ENCODE measurements at regions not wholly inside any gene's neighbourhood (a gene's known extent, or its start where the extent isn't known, plus 50 kb on each side); places are given as distances from the start of the nearest gene placed in this dataset.

DNA sequence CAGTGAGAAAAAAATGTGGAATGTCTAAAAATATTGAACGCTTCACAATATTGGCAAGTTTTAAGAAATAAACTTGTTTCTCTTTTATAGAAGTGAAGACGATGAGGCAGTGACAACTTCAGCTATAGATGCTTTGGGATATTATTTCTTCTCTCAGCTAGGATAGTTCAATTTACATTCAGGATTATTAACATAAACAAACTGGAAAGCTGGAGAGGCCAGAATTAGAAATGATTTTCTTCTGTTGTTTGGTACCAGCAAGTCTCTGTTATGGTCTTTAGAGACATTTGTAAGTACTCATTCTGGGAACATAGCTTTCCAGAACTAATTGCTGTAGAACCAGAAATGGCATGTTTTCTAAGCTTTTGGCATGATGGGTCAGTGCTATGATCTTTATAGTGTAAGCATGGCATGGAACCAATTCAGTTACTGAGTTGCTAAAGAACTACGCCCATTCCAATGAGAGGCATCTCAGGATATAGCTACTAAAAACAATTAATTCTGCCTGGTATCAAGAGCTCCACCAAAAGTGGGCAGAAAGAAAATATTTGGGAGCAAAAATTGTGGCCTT lies 599.5 kb upstream of the B3GALT2 start:
- DNase-seq (ENCODE audit: low spot score), result no peak

GRCh38 chr1:193774536-193775323 lies 588.3 kb upstream of the B3GALT2 start:
- no peak for DNase-seq (ENCODE audit: low spot score)

- no peak for DNase-seq (ENCODE audit: low spot score)
Observed at GRCh38 chr1:193771596-193771995, 585.2 kb upstream of the B3GALT2 start.

GRCh38 chr1:193769651-193770050 lies 583.2 kb upstream of the B3GALT2 start:
- DNase-seq (ENCODE audit: low spot score), result no peak

DNA sequence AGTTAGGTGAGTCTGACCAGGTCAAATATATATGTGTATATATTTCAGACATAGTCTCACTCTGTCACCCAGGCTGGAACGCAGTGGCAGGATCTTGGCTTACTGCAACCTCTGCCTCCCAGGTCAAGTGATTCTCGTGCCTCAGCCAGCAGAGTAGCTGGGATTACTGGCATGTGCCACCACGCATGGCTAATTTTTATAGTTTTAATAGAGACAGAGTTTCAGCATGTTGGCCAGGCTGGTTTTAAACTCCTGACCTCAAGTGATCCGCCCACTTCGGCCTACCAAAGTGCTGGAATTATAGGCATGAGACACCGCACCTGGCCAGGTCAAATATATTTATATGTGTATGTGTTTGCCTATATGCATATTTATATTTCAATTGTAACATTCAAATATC lies 581.5 kb upstream of the B3GALT2 start:
- no peak for DNase-seq (ENCODE audit: low spot score)

GRCh38 chr1:193766329-193766728 lies 579.9 kb upstream of the B3GALT2 start:
- no peak for DNase-seq (ENCODE audit: low spot score)

GRCh38 chr1:193763266-193763665 lies 576.9 kb upstream of the B3GALT2 start:
- DNase-seq (ENCODE audit: low spot score), result no peak

- no peak for DNase-seq (ENCODE audit: low spot score)
Observed at GRCh38 chr1:193762236-193762635, 575.8 kb upstream of the B3GALT2 start.

DNA sequence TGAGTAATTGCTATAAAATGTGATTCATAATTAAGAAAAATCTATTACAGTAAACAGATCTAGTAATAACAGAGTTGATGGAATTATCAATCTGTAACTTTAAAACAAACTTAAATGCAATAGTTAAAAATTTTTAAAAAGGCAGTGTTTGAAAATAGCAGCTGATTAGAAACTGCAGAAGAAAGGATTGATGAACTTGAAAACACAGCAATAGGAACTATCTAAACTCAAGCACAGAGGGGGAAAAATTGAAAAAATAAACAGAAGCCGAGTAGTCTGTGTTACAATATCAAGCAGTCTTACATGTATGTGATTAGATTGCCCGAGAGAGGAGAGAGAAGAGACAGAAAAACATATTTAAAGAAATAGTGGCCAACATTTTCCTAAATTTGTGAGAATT lies 569.0 kb upstream of the B3GALT2 start:
- no peak for DNase-seq (ENCODE audit: low spot score)

- no peak for DNase-seq (ENCODE audit: low spot score)
Observed at GRCh38 chr1:193754732-193755427, 568.5 kb upstream of the B3GALT2 start.

DNA sequence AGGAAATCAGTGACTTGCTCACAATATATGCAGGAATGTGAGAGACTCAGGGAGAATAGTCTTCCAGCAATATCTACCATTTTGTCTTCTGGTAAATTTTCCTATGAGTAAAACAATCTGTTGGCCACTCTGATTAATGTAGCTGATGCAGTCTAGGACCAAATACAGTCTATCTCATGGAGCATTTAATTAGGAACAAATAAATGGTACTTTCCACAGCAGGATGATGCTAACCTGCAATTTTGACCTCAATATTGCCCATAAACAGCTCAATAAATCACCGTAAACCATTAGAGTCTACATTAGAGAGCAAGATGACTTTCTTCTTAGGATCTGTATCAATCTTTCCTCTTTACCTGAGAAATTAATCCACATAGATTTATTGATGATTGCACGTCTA lies 567.7 kb upstream of the B3GALT2 start:
- no peak for DNase-seq (ENCODE audit: low spot score)

DNA sequence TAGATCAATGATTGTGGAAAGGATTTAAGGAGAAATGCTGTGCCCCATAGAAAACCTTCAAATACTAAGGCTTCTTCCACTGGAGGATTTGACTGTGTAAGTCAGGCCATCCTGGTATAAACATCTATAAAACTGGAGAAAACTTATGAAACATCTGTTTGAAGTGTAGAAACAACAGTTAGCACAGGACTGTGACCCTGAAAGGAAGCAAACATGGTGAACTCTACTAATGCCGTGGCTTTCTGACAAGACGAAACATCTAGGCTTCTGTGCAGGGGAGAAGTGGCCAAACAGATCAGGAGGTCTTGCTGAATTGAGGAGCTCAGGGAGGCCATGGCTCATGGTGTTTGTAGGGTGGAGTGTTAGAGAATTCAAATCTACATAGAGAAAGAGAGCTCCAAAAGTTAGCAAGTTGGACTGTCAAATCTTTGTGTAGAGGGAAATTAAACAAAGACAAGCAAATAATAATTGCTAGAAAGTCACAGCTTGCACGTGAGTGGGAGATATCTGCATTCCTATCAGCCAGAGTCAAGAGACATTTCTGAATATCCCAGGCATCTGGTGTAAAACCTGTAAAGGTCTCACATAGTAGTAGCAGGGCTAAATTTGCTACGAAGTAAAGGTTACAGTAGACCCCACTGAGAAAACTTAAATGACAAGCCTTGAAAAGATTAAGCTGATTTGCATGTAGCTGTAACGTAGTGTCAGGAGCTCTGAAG lies 566.8 kb upstream of the B3GALT2 start:
- no peak for DNase-seq (ENCODE audit: low spot score)

DNA sequence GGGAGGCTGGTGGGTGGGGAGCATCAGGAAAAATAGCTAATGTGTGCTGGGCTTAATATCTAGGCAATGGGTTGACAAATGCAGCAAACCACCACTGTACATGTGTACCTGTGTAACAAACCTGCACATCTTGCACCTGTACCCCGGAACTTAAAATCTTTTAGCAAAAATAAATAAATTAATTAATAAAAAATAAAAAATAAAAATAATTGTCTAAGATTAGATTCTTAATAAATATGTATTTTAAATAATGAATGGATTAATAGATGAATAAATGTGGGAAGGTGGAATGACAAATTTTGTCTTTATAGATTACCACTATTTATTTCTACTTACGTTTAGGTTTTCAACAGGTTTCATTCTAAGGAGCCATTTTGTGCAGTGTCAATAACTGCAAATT lies 563.5 kb upstream of the B3GALT2 start:
- no peak for DNase-seq (ENCODE audit: low spot score)

DNA sequence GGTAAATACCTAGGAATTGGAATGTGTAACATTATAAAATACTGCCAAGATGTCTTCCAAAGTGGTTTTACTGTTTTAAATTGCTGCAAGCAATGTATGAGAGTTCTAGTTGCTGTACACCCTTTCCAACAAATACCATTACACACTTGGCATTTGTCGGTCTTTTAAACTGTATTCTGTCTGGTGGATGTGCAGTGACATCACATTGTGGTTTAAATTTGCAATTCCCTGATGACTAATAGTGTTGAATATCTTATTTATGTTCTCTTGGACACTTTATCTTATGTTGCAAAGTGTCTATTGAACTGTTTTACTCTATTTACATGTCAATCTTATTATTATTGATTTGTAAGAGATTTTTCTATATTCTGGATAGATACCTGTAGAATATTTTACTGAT lies 561.2 kb upstream of the B3GALT2 start:
- DNase-seq (ENCODE audit: low spot score), result no peak

- DNase-seq (ENCODE audit: low spot score), result no peak
Observed at GRCh38 chr1:193741228-193741627, 554.8 kb upstream of the B3GALT2 start.

- no peak for DNase-seq (ENCODE audit: low spot score)
Observed at GRCh38 chr1:193740762-193741161, 554.3 kb upstream of the B3GALT2 start.

GRCh38 chr1:193736507-193736906 lies 550.1 kb upstream of the B3GALT2 start:
- no peak for DNase-seq (ENCODE audit: low spot score)

GRCh38 chr1:193733674-193734073 lies 547.3 kb upstream of the B3GALT2 start:
- DNase-seq (ENCODE audit: low spot score), result no peak

GRCh38 chr1:193730017-193730416 lies 543.6 kb upstream of the B3GALT2 start:
- DNase-seq (ENCODE audit: low spot score), result no peak

DNA sequence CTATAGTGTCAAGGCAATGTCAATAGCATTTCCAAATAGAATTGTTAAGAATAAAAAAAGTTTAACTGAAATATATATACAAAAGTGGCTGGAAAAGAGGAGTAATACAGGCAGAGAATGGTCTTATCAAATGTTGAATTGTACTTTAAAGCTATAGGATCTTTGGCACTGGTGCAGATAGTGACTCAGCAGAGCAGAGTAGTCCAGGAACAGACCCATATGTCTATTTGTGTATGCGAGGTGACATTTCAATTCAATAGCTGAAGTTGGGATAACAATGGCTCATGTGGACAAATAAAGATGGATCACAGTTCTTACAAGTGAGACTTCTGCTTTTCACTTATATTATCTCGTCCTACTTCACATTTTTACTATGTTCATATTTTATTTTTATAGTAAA lies 543.0 kb upstream of the B3GALT2 start:
- no peak for DNase-seq (ENCODE audit: low spot score)

DNA sequence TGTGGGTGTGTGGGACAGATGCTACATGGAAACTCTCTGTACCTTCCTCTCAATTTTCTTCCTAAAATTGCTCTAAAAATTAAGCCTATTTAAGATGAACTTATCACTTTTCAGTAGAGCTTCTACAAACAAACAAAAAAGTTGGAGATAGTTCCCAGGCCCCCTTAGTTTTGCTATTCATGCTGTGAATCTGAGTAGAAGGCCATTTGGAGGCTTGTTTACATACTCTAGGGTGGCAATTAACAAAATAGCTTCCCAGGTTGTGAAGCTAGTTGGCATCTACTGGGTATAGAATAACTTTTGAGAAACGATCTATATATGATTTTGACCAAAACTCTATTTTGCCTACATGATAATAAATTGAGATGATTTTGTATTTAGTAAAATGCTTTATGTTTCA lies 541.4 kb upstream of the B3GALT2 start:
- no peak for DNase-seq (ENCODE audit: low spot score)

DNA sequence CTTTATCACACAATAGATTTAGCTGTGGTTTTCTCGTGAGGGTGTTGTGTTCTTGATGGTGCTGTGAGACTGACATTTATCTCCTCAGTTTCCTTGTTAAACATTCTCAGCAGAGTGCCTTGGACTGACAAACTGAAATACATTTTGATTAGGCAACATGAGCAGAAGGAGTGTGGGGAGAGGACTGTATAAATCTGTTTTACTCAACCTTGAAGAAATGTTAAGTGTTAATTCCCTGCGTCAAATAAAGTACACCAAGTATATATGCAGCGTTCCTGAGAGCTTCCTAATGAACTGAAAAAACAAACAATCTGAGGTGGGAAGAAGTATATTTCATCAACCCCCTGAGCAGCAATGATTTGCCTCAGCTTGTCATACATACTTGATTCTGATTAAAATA lies 540.3 kb upstream of the B3GALT2 start:
- DNase-seq (ENCODE audit: low spot score), result no peak

DNA sequence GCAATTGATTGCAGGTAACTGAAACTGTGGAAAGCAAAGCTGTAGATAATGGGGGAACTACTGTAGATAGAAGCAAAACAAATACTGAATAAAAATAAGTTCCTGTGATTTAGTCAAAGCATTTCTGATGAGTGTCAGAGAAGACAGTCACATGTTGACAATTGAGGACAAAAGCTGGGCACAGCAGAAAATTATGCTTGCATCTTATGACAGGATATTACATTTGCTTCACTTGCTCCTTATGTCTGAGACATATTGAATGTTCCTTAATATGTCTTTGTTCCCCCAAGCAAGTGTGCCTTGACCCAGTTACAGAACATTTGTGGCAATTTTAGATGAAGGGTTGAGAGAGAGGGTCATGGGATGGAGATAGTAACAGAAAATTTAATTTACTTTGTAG lies 526.0 kb upstream of the B3GALT2 start:
- DNase-seq (ENCODE audit: low spot score), result no peak
